Subcutaneous abdominal adipose tissue (tissue), 5 donors: ENCODE measurements at regions not wholly inside any gene's neighbourhood (a gene's known extent, or its start where the extent isn't known, plus 50 kb on each side); places are given as distances from the start of the nearest gene placed in this dataset.
"Not testable (repeated sequence)": the region's sequence is repeated elsewhere in the genome, so short reads cannot be mapped to it uniquely, and the experiment has no call there.

Source experiments
- H3K27ac ChIP-seq: one replicate; pipeline ENCODE4 v1.7.0; 2013; ENCODE audit warnings: low read depth, mild to moderate bottlenecking, inconsistent platforms, low read length, moderate library complexity
- H3K27me3 ChIP-seq, 5 donors: one replicate each; pipeline ENCODE4 v1.7.0; 2013; ENCODE audit warnings: low read length in 5 of 5, inconsistent platforms in 1 of 5; ENCODE audit not compliant: control insufficient read depth in 5 of 5, insufficient read depth in 4 of 5
- H3K36me3 ChIP-seq, 5 donors: one replicate each; pipeline ENCODE4 v1.7.0; 2013; ENCODE audit warnings: low read length in 5 of 5; ENCODE audit not compliant: control insufficient read depth in 5 of 5, insufficient read depth in 5 of 5
- H3K4me1 ChIP-seq, 5 donors: one replicate each; pipeline ENCODE4 v1.7.0; 2013; ENCODE audit warnings: low read length in 5 of 5, mild to moderate bottlenecking in 3 of 5, moderate library complexity in 1 of 5; ENCODE audit not compliant: control insufficient read depth in 5 of 5, insufficient read depth in 5 of 5
- H3K4me3 ChIP-seq, 5 donors: one replicate each; pipeline ENCODE4 v1.7.0; 2013; ENCODE audit warnings: low read length in 5 of 5, low read depth in 1 of 5
- H3K9ac ChIP-seq, 5 donors: one replicate each; pipeline ENCODE4 v1.7.0; 2013; ENCODE audit warnings: low read length in 5 of 5, mild to moderate bottlenecking in 4 of 5, moderate library complexity in 3 of 5
- H3K9me3 ChIP-seq, 5 donors: one replicate each; pipeline ENCODE4 v1.7.0; 2013; ENCODE audit warnings: low read length in 5 of 5; ENCODE audit not compliant: control insufficient read depth in 5 of 5
- donor health status: healthy.
- donor health status: healthy.
- donor health status: healthy.
- donor health status: healthy.
- donor health status: healthy.

DNA sequence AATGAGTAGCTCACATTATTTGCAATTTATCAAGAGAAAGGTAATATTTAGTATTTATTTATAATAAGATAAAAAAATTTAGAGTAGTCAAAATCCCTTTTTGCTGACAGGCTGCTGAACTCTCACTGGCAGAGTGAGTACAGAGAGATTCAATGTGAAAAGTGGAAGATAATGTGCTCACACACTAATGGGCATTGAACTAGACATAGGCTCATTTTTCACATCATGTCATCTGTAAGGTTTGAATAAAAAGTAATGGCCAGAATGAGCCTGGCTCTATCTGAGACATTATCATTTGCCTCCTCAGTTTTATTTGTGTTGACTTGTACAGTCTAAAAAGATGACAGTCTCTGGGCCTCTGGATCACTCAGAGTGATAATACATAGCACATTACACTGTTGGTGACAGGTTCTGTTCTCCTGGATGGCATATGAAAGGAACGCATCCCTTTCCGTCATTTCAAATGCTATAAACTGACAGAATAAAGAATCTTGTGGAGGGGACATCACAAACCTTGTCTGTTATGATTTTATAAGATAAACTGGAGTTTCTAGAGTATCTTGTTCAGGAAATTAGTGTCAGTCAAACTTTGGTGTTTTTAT lies 812.9 kb downstream of the NR4A2 start:
- no peaks in the 10 kb centered on the region for H3K27me3 ChIP-seq
- no peaks in the 10 kb centered on the region for H3K36me3 ChIP-seq
- no peak overlapping the region for H3K9ac ChIP-seq
- H3K4me1 ChIP-seq, result no peaks in the 10 kb centered on the region
- no peaks in the 10 kb centered on the region for H3K9me3 ChIP-seq
- H3K27ac ChIP-seq, result no peak overlapping the region
- H3K4me3 ChIP-seq, result no peak overlapping the region

DNA sequence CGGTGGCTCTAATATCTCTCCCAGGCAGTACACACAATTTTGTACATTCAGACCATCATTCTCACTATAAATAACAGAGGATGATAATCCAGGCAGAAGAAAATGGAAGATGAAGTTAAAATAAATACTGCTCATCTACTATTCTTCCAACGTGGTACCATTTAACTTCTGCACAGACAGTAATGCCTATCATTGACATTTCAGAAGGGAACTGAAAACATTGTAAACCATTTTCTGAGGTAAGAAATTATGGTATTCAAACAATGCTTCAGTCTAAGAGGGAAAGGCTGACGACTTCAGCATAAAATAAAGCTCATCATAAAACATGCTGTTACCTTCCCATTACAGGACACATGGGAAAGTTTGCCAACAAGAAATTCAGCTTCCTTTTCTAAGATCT lies 814.4 kb downstream of the NR4A2 start:
- Histone ChIP-seq H3K9me3 (no peaks in the 10 kb centered on the region), H3K4me3 (no peak overlapping the region), H3K4me1 (no peaks in the 10 kb centered on the region)

DNA sequence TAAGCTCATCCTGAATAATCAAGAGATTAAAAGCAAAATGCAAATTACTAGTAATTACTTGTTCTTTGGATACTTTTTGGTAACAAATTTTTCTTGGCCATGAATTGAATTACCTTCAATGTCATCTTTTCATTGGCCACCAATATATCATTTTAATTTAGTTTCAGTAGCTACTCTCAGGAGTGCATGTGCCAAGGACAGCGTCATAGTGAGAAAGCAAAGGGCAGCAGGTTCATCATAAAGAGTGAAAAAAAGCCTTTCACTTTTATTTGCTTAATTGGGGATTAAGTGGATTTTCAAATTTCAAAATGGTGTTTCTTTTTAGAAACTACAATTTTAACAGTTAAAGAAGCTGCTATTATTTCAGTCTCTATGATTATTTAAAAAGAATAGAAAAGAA lies 815.2 kb downstream of the NR4A2 start:
- H3K9me3 ChIP-seq, result no peaks in the 10 kb centered on the region
- no peaks in the 10 kb centered on the region for H3K36me3 ChIP-seq
- no peaks in the 10 kb centered on the region for H3K4me1 ChIP-seq
- no peak overlapping the region for H3K27ac ChIP-seq
- H3K4me3 ChIP-seq, result no peak overlapping the region
- H3K9ac ChIP-seq, result no peak overlapping the region
- H3K27me3 ChIP-seq, result no peaks in the 10 kb centered on the region

More for the DNA sequence above, 814.4 kb downstream of the NR4A2 start:
- Histone ChIP-seq H3K27me3 (no peaks in the 10 kb centered on the region), H3K9ac (no peak overlapping the region), H3K27ac (no peak overlapping the region), H3K36me3 (no peaks in the 10 kb centered on the region)

DNA sequence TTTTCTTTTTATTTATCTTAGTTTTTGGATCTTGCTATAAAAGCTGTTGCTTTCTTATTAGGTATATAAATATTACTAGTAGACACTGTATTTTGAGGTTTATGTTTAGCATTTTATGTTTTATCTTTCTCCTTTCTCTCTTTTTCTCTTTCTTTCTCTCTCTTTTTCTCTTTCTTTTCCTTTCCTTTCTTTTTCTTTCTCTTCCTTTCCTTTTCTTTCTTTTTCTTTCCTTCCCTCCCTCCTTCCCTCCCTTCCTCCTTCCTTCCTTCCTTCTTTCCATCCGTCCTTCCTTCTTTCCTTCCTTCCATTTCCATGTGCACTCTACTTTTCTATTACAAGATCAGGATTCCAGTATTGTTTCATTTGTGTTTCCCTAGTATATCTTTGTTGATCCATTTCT lies 814.8 kb downstream of the KCNJ3 start:
- no peaks in the 10 kb centered on the region for H3K9me3 ChIP-seq

DNA sequence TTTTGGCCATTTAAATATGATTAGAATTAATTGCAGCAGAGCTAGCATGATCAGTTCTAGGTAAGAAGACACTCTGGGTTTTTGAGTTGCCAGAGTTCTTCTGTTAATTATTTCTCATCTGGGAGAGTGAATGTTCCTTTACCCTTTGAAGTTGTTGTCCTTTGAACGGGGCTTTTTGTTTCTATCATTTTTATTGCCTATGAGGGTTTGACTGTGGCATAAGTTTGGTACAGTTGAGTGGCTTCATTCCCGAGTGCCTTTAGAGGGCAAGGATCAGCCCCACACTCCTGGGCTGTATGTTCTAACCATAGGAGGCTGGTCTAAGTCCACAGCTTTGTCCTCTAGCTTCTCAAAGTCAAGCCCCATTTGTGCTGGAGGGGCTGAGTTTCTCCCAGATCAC lies 804.3 kb downstream of the KCNJ3 start:
- H3K36me3 ChIP-seq, result no peaks in the 10 kb centered on the region
- no peaks in the 10 kb centered on the region for H3K4me1 ChIP-seq
- no peaks in the 10 kb centered on the region for H3K9me3 ChIP-seq
- H3K4me3 ChIP-seq, result no peak overlapping the region
- H3K27me3 ChIP-seq, result no peaks in the 10 kb centered on the region
- no peak overlapping the region for H3K27ac ChIP-seq
- H3K9ac ChIP-seq, result no peak overlapping the region

More for the DNA sequence above, 814.8 kb downstream of the KCNJ3 start:
- no peak overlapping the region for H3K27ac ChIP-seq
- no peaks in the 10 kb centered on the region for H3K27me3 ChIP-seq
- no peaks in the 10 kb centered on the region for H3K36me3 ChIP-seq
- H3K9ac ChIP-seq, result no peak overlapping the region
- H3K4me3 ChIP-seq, result no peak overlapping the region
- H3K4me1 ChIP-seq, result no peaks in the 10 kb centered on the region

DNA sequence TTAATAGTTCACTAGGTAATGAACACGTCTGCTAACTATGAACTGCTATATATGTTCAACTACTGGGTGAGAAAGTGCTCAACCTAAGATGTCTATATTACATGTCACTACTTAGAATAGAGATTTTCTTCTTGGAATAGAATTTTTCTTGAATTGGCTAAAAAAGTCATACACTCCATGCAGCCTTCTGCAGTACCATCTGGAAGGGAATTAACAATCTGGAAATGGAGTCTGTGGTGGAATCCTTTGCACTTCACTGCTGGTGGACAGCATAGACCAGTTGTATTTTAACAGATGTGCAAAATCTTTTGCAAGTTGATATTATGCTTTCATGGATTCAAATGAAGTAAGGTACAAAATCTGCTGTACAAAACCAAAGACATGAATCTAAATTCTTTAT lies 799.6 kb downstream of the KCNJ3 start:
- H3K4me1 ChIP-seq, result no peaks in the 10 kb centered on the region
- no peaks in the 10 kb centered on the region for H3K27me3 ChIP-seq
- no peak overlapping the region for H3K27ac ChIP-seq
- no peaks in the 10 kb centered on the region for H3K36me3 ChIP-seq
- H3K4me3 ChIP-seq, result no peak overlapping the region
- H3K9ac ChIP-seq, result no peak overlapping the region
- no peaks in the 10 kb centered on the region for H3K9me3 ChIP-seq

DNA sequence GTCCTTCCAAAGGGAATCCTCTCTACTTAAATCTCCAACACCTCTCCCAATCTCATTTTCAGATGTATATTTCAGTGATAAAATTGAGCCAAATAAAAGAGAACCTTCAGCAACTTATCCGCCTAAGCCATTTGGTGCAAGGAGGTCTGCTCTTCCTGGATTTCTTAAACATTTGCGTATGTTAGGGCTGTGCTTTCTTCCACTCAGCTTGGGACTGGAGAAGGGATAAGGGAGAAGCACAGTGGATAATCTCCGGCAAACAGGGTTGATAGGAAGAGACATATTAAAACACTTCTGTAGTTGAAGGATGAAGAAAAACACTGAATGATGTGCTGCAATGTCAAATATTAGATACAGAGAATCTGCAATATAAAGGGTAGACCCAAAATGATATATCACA lies 796.2 kb downstream of the KCNJ3 start:
- H3K36me3 ChIP-seq, result no peaks in the 10 kb centered on the region
- H3K4me3 ChIP-seq, result no peak overlapping the region
- H3K9ac ChIP-seq, result no peak overlapping the region
- no peak overlapping the region for H3K27ac ChIP-seq
- H3K9me3 ChIP-seq, result no peaks in the 10 kb centered on the region
- H3K4me1 ChIP-seq, result no peaks in the 10 kb centered on the region
- H3K27me3 ChIP-seq, result no peaks in the 10 kb centered on the region

DNA sequence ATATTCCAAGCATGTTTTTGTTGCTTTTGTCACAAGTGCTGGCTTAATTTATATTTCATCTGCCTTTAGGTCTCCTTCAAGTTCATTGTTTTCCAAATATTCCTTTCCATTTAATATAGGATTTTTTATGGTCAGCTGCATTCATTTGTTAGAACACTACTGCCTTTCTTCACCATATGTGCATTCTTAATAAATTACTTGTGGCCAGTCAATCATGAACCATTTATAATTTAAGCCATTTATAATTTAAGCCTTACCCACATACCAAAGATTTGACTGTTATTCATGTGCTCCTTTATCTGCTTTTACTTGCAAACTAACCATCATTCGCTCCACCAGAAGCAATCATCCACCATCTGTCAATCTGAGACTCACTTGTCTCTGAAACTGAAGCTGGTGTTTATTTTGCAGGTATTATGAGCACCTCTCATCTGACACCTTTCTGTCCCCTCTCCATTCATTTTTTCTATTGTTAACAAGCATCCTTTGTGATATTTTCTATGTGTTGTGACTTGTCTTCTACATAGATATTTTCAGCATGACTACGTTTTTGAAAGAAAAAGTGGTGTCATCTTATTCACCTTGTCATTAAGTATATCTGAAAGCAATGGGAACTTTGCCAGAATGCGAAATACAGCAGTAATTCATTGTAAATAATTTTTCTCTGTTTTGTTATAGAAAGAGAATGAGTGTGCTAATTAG lies 786.8 kb downstream of the KCNJ3 start:
- H3K4me1 ChIP-seq, result no peaks in the 10 kb centered on the region
- no peaks in the 10 kb centered on the region for H3K36me3 ChIP-seq
- H3K9me3 ChIP-seq, result no peaks in the 10 kb centered on the region
- no peak overlapping the region for H3K27ac ChIP-seq
- H3K4me3 ChIP-seq, result no peak overlapping the region
- no peaks in the 10 kb centered on the region for H3K27me3 ChIP-seq
- H3K9ac ChIP-seq, result no peak overlapping the region

DNA sequence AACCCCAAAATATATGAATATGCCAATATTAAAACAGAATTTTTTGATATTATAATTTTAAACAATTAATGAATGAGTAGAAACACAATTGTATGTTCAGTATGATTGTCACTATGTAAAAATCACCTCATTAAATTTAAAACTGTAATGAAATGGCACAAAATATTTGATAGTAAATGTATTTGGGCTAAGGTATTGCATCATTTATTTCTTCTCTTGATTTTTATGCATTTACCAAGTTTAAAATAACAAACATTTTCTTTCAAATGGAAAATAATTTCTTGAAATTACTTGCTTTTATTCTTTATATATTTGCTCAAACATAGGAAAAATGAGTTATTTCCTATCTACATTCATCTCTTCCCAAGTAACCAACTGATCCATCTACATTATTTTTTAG lies 782.6 kb downstream of the KCNJ3 start:
- Histone ChIP-seq H3K27ac (no peak overlapping the region), H3K36me3 (no peaks in the 10 kb centered on the region), H3K9me3 (no peaks in the 10 kb centered on the region), H3K4me1 (no peaks in the 10 kb centered on the region), H3K27me3 (no peaks in the 10 kb centered on the region), H3K4me3 (no peak overlapping the region), H3K9ac (no peak overlapping the region)

DNA sequence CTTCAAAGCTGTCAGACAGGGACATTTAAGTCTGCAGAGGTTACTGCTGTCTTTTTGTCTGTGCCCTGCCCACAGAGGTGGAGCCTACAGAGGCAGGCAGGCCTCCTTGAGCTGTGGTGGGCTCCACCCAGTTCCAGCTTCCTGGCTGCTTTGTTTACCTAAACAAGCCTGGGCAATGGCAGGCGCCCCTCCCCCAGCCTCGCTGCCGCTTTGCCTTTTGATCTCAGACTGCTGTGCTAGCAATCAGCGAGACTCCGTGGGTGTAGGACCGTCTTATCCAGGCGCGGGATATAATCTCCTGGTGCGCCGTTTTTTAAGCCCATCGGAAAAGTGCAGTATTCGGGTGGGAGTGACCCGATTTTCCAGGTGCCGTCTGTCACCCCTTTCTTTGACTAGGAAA lies 773.5 kb downstream of the KCNJ3 start:
- not testable (repeated sequence) for H3K4me1 ChIP-seq, H3K9me3 ChIP-seq, H3K4me3 ChIP-seq, H3K27me3 ChIP-seq, H3K27ac ChIP-seq, H3K36me3 ChIP-seq, H3K9ac ChIP-seq
